GM12878 (cell line): ENCODE measurements at regions not wholly inside any gene's neighbourhood (a gene's known extent, or its start where the extent isn't known, plus 50 kb on each side); places are given as distances from the start of the nearest gene placed in this dataset.

Experiments
- CEBPZ ChIP-seq: fragments of 150-350 bp; IDR thresholded peaks from 2 replicates; pipeline ENCODE4 v1.6.1; 2016; ENCODE audit warnings: low read depth, low read length
- E2F8 ChIP-seq: fragments of 450-650 bp; IDR thresholded peaks from 2 replicates; pipeline ENCODE4 v1.6.1; 2018; ENCODE audit warnings: mild to moderate bottlenecking, low read depth, moderate library complexity; ENCODE audit not compliant: partially characterized antibody
- TF ChIP-seq, protein P1 (sequence below): fragments of 450-650 bp; IDR thresholded peaks from 2 replicates; pipeline ENCODE4 v1.6.1; 2018; ENCODE audit warnings: borderline replicate concordance, mild to moderate bottlenecking; ENCODE audit not compliant: partially characterized antibody

- TF ChIP-seq CEBPZ (no peak), E2F8 (no peak)
- TF ChIP-seq, protein P1, sequence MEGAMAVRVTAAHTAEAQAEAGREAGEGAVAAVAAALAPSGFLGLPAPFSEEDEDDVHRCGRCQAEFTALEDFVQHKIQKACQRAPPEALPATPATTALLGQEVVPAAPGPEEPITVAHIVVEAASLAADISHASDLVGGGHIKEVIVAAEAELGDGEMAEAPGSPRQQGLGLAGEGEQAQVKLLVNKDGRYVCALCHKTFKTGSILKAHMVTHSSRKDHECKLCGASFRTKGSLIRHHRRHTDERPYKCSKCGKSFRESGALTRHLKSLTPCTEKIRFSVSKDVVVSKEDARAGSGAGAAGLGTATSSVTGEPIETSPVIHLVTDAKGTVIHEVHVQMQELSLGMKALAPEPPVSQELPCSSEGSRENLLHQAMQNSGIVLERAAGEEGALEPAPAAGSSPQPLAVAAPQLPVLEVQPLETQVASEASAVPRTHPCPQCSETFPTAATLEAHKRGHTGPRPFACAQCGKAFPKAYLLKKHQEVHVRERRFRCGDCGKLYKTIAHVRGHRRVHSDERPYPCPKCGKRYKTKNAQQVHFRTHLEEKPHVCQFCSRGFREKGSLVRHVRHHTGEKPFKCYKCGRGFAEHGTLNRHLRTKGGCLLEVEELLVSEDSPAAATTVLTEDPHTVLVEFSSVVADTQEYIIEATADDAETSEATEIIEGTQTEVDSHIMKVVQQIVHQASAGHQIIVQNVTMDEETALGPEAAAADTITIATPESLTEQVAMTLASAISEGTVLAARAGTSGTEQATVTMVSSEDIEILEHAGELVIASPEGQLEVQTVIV: no peak
These were observed 180.2 kb downstream of the YTHDC2 start (continued) for GRCh38 chr5:113693701-113694100.
